H9 (cell line): ENCODE measurements at regions not wholly inside any gene's neighbourhood (a gene's known extent, or its start where the extent isn't known, plus 50 kb on each side); places are given as distances from the start of the nearest gene placed in this dataset.

ENCODE experiments used
- DNase-seq: peaks from one replicate; pipeline ENCODE4 v3.0.0-alpha.2; 2017
- H2AFZ ChIP-seq: one replicate; pipeline ENCODE4 v1.6.1; 2013; ENCODE audit warnings: mild to moderate bottlenecking, low read length, control low read depth, moderate library complexity
- H2AK5ac ChIP-seq: 2 replicates; pipeline ENCODE4 v1.6.1; 2013; ENCODE audit warnings: low read length, control low read depth, mixed read lengths; ENCODE audit not compliant: insufficient read length
- H2BK120ac ChIP-seq: one replicate; pipeline ENCODE4 v1.6.1; 2013; ENCODE audit warnings: low read depth, mild to moderate bottlenecking, low read length, control low read depth, inconsistent platforms; ENCODE audit not compliant: poor library complexity, severe bottlenecking
- H2BK12ac ChIP-seq: 2 replicates; pipeline ENCODE4 v1.6.1; 2013; ENCODE audit warnings: low read length, control low read depth, mixed read lengths, low read depth; ENCODE audit not compliant: insufficient read length
- H2BK15ac ChIP-seq: 2 replicates; pipeline ENCODE4 v1.6.1; 2013; ENCODE audit warnings: low read depth, low read length, control low read depth
- H2BK20ac ChIP-seq: one replicate; pipeline ENCODE4 v1.6.1; 2013; ENCODE audit warnings: low read depth, mild to moderate bottlenecking, low read length, control low read depth, inconsistent platforms; ENCODE audit not compliant: poor library complexity, severe bottlenecking
- H2BK5ac ChIP-seq: 2 replicates; pipeline ENCODE4 v1.6.1; 2013; ENCODE audit warnings: low read length, control low read depth, mixed read lengths; ENCODE audit not compliant: insufficient read length
- H3K14ac ChIP-seq: 2 replicates; pipeline ENCODE4 v1.6.1; 2013; ENCODE audit warnings: low read length, control low read depth; ENCODE audit not compliant: insufficient read depth
- H3K18ac ChIP-seq: 2 replicates; pipeline ENCODE4 v1.6.1; 2013; ENCODE audit warnings: low read depth, mild to moderate bottlenecking, mixed read lengths, low read length, control low read depth; ENCODE audit not compliant: insufficient read length
- H3K23ac ChIP-seq: 2 replicates; pipeline ENCODE4 v1.6.1; 2013; ENCODE audit warnings: low read length, control low read depth, mixed read lengths, low read depth; ENCODE audit not compliant: insufficient read length
- H3K23me2 ChIP-seq: 2 replicates; pipeline ENCODE4 v1.6.1; 2013; ENCODE audit warnings: low read depth, mild to moderate bottlenecking, mixed read lengths, low read length, control low read depth; ENCODE audit not compliant: insufficient read length, poor library complexity, severe bottlenecking
- H3K27ac ChIP-seq: 2 replicates; pipeline ENCODE4 v1.5.1; 2013; ENCODE audit warnings: low read length, control low read depth, mixed read lengths, low read depth; ENCODE audit not compliant: insufficient read length
- H3K27me3 ChIP-seq: 2 replicates; pipeline ENCODE4 v1.6.1; 2013; ENCODE audit warnings: low read length, control low read depth, inconsistent platforms; ENCODE audit not compliant: insufficient read depth
- H3K4ac ChIP-seq: 2 replicates; pipeline ENCODE4 v1.6.1; 2013; ENCODE audit warnings: low read depth, mild to moderate bottlenecking, control low read depth, inconsistent platforms, low read length, moderate library complexity
- H3K4me1 ChIP-seq: 2 replicates; pipeline ENCODE4 v1.6.1; 2013; ENCODE audit warnings: low read length, control low read depth, inconsistent platforms; ENCODE audit not compliant: insufficient read depth
- H3K4me2 ChIP-seq: 2 replicates; pipeline ENCODE4 v1.6.1; 2013; ENCODE audit warnings: low read length, control low read depth, mixed read lengths; ENCODE audit not compliant: insufficient read length, insufficient read depth
- H3K56ac ChIP-seq: 2 replicates; pipeline ENCODE4 v1.6.1; 2013; ENCODE audit warnings: low read depth, mild to moderate bottlenecking, mixed read lengths, low read length, control low read depth; ENCODE audit not compliant: insufficient read length
- H3K79me1 ChIP-seq: 2 replicates; pipeline ENCODE4 v1.6.1; 2013; ENCODE audit warnings: low read depth, mild to moderate bottlenecking, moderate library complexity, low read length, control low read depth, inconsistent platforms; ENCODE audit not compliant: insufficient read depth, poor library complexity, severe bottlenecking
- H3K79me2 ChIP-seq: 2 replicates; pipeline ENCODE4 v1.6.1; 2013; ENCODE audit warnings: low read length, control low read depth, inconsistent platforms; ENCODE audit not compliant: insufficient read depth
- H3K9ac ChIP-seq: 2 replicates; pipeline ENCODE4 v1.6.1; 2013; ENCODE audit warnings: low read length, control low read depth, mixed read lengths; ENCODE audit not compliant: insufficient read length; ENCODE audit errors: extremely low read depth
- H3K9me3 ChIP-seq: one replicate; pipeline ENCODE4 v1.6.1; 2013; ENCODE audit warnings: low read depth, low read length, inconsistent platforms; ENCODE audit not compliant: control insufficient read depth
- H3T11ph ChIP-seq: one replicate; pipeline ENCODE4 v1.6.1; 2013; ENCODE audit warnings: mild to moderate bottlenecking, low read length, control low read depth, inconsistent platforms
- H4K20me1 ChIP-seq: one replicate; pipeline ENCODE4 v1.6.1; 2013; ENCODE audit not compliant: control insufficient read depth, insufficient read length, insufficient read depth
- H4K5ac ChIP-seq: 2 replicates; pipeline ENCODE4 v1.6.1; 2013; ENCODE audit warnings: low read depth, mild to moderate bottlenecking, mixed read lengths, low read length, control low read depth; ENCODE audit not compliant: insufficient read length
- H4K8ac ChIP-seq: replicated peaks from 2 replicates; pipeline ENCODE4 v1.6.1; 2013; ENCODE audit warnings: low read length, control low read depth, mixed read lengths, low read depth; ENCODE audit not compliant: insufficient read length
- H4K91ac ChIP-seq: 2 replicates; pipeline ENCODE4 v1.6.1; 2013; ENCODE audit warnings: low read depth, mild to moderate bottlenecking, moderate library complexity, mixed read lengths, low read length, control low read depth; ENCODE audit not compliant: insufficient read length
- H3K27ac Mint-ChIP-seq, 3 experiments: 2 replicates in 2 of 3; 3 replicates in 1 of 3; pipeline ENCODE4 v1.8.0; 2020 to 2021; ENCODE audit warnings: mixed read lengths in 3 of 3, mild to moderate bottlenecking in 1 of 3, moderate library complexity in 1 of 3
- H3K27me3 Mint-ChIP-seq: 2 replicates; pipeline ENCODE4 v1.8.0; 2021; ENCODE audit warnings: low read depth, mild to moderate bottlenecking, moderate library complexity, mixed read lengths
- H3K36me3 Mint-ChIP-seq, 3 experiments: 2 replicates in 2 of 3; 3 replicates in 1 of 3; pipeline ENCODE4 v1.8.0; 2020 to 2021; ENCODE audit warnings: low read depth in 3 of 3, mixed read lengths in 3 of 3; ENCODE audit not compliant: insufficient read depth in 1 of 3
- H3K4me1 Mint-ChIP-seq, 2 experiments: 2 replicates each; pipeline ENCODE4 v1.8.0; 2020; ENCODE audit warnings: mixed read lengths in 2 of 2
- H3K4me3 Mint-ChIP-seq, 2 experiments: 2 replicates in 1 of 2; 3 replicates in 1 of 2; pipeline ENCODE4 v1.8.0; 2020 to 2021; ENCODE audit warnings: mild to moderate bottlenecking in 2 of 2, mixed read lengths in 2 of 2, moderate library complexity in 1 of 2
- H3K9me3 Mint-ChIP-seq, 2 experiments: 2 replicates in 1 of 2; 3 replicates in 1 of 2; pipeline ENCODE4 v1.8.0; 2020; ENCODE audit warnings: mild to moderate bottlenecking in 2 of 2, mixed read lengths in 2 of 2, moderate library complexity in 1 of 2
- TF ChIP-seq, protein P1 (sequence below): fragments of 200-600 bp; sonication (generic); conservative IDR thresholded peaks from 3 replicates; pipeline ENCODE4 v1.8.0; 2021; ENCODE audit warnings: antibody characterized with exemption, mild to moderate bottlenecking

DNA sequence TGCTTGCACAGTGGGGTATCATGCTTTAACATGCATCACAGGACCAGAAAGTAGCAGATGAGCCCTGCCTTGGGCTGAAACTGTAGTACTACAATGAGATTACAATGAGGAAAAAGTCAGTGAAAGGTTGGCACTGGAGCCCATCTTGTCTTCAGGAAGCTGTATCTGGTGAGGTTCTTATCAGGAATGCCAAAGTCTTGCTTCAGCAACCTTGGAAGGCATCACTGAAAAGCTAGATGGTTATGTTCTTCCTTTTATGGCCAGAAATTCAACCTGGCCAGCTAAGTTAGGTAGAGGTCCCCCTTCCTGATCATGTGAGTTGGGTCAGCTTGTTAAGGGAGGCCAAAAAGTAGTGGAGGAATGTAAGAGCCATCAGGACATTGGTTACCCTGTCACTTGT, 254.0 kb upstream of the FAT3 start:
- no peaks in the 10 kb centered on the region for H3K23me2 ChIP-seq
- Mint-ChIP-seq H3K4me1 (peaks cover 0 to 3% of the 10 kb centered on the region in 2 experiments; a peak in 2 of 4 replicates), H3K36me3 (no peaks in the 10 kb centered on the region), H3K27ac (no peak overlapping the region), H3K9me3 (no peaks in the 10 kb centered on the region), H3K27me3 (no peaks in the 10 kb centered on the region), H3K4me3 (no peak overlapping the region)
- TF ChIP-seq, protein P1, sequence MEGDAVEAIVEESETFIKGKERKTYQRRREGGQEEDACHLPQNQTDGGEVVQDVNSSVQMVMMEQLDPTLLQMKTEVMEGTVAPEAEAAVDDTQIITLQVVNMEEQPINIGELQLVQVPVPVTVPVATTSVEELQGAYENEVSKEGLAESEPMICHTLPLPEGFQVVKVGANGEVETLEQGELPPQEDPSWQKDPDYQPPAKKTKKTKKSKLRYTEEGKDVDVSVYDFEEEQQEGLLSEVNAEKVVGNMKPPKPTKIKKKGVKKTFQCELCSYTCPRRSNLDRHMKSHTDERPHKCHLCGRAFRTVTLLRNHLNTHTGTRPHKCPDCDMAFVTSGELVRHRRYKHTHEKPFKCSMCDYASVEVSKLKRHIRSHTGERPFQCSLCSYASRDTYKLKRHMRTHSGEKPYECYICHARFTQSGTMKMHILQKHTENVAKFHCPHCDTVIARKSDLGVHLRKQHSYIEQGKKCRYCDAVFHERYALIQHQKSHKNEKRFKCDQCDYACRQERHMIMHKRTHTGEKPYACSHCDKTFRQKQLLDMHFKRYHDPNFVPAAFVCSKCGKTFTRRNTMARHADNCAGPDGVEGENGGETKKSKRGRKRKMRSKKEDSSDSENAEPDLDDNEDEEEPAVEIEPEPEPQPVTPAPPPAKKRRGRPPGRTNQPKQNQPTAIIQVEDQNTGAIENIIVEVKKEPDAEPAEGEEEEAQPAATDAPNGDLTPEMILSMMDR = no peak
- H4K20me1 ChIP-seq = no peaks in the 10 kb centered on the region
- H2AFZ ChIP-seq = no peak overlapping the region
- no peak overlapping the region for H4K8ac ChIP-seq
- no peak overlapping the region for H2AK5ac ChIP-seq
- no peak overlapping the region for H2BK120ac ChIP-seq
- no peak overlapping the region for H2BK5ac ChIP-seq
- no peak overlapping the region for H3K27ac ChIP-seq
- H3K79me2 ChIP-seq = no peaks in the 10 kb centered on the region
- DNase-seq = no peak
- H3K9me3 ChIP-seq = no peaks in the 10 kb centered on the region
- no peaks in the 10 kb centered on the region for H3K4me1 ChIP-seq
- no peak overlapping the region for H4K91ac ChIP-seq
- H3K56ac ChIP-seq = no peak overlapping the region
- no peak overlapping the region for H3K23ac ChIP-seq
- H3K4ac ChIP-seq = no peak overlapping the region
- no peak overlapping the region for H3K14ac ChIP-seq
- no peak overlapping the region for H4K5ac ChIP-seq
- no peak overlapping the region for H2BK12ac ChIP-seq
- H3K79me1 ChIP-seq = no peaks in the 10 kb centered on the region
- no peak overlapping the region for H3K9ac ChIP-seq
- no peak overlapping the region for H2BK15ac ChIP-seq
- no peak overlapping the region for H3T11ph ChIP-seq
- no peaks in the 10 kb centered on the region; the same call in 1 of the 2 replicates for H3K27me3 ChIP-seq
- no peak overlapping the region for H3K18ac ChIP-seq
- no peak overlapping the region for H2BK20ac ChIP-seq
- H3K4me2 ChIP-seq = no peak overlapping the region
